ENCODE measurements at regions not wholly inside any gene's neighbourhood (a gene's known extent, or its start where the extent isn't known, plus 50 kb on each side); places are given as distances from the start of the nearest gene placed in this dataset.

DNA sequence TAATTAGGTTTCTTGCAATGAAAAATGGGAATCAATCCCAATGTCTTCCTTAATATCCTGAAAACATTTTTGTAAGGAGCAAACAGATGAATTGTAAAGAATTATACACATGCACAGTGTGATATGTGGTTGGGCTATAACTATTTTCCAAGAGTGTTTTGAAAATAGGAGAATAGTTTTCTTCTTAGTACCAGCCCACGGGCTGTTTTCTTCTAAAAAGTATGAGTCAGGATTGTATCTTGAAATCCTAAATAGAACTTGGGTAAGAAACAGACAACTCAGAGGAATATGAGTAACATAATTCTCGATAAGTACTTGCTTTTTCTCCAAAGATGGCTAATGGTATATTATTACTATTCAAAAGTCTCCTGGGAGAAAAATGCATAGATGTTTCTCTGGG is 136.7 kb downstream of the MAGEC2 start:
- H3K4me3 ChIP-seq (ENCODE audit: low read depth, low read length): no peak overlapping the region
- peak; percentile 4 for DNase-seq (ENCODE audit: low read depth)
- TF ChIP-seq, protein P1, sequence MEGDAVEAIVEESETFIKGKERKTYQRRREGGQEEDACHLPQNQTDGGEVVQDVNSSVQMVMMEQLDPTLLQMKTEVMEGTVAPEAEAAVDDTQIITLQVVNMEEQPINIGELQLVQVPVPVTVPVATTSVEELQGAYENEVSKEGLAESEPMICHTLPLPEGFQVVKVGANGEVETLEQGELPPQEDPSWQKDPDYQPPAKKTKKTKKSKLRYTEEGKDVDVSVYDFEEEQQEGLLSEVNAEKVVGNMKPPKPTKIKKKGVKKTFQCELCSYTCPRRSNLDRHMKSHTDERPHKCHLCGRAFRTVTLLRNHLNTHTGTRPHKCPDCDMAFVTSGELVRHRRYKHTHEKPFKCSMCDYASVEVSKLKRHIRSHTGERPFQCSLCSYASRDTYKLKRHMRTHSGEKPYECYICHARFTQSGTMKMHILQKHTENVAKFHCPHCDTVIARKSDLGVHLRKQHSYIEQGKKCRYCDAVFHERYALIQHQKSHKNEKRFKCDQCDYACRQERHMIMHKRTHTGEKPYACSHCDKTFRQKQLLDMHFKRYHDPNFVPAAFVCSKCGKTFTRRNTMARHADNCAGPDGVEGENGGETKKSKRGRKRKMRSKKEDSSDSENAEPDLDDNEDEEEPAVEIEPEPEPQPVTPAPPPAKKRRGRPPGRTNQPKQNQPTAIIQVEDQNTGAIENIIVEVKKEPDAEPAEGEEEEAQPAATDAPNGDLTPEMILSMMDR (IDR thresholded peaks at IDR 0.05; ENCODE audit: insufficient read depth, low read depth, low read length): no peak

DNA sequence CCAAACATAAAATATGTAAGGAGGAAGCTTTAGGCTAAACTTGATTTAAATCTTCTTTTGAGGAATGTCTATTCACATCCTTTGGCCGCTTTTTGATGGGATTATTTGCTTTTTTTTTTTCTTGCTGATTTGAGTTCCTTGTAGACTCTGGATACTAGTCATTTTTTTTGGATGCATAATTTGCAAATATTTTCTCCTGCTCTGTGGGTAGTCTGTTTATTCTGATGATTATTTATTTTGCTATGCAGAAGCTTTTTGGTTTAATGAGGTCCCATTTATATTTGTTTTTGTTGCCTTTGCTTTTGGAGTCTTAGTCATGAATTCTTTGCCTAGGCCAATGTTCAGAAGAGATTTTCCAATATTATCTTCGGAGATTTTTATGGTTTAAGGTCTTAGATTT is 144.9 kb downstream of the MAGEC2 start:
- TF ChIP-seq, protein P1 (IDR thresholded peaks at IDR 0.05; ENCODE audit: insufficient read depth, low read depth, low read length): no peak
- no peak overlapping the region for H3K4me3 ChIP-seq (ENCODE audit: low read depth, low read length)
- DNase-seq (ENCODE audit: low read depth): no peak

DNA sequence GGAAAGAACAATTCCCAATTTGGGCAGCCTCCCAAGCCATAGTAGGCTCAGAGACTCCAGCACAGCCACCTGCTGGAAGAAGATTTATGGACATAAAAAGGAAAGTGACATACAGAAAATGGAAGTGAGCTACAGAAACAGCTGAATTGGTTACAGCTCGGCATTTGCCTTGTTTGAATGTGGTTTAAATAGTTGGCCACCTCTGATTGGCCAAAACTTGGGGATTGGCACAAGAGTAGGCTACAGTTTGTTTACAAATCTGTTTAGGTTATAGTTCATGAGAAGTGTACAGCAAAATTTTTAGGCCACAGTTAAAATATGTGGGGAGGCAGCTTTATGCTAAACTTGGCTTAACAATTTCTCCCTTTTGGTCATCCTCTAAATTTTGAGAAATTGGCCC is 150.4 kb downstream of the MAGEC1 start:
- H3K4me3 ChIP-seq (ENCODE audit: low read depth, low read length): no peak overlapping the region
- DNase-seq (ENCODE audit: low read depth): no peak
- TF ChIP-seq, protein P1 (IDR thresholded peaks at IDR 0.05; ENCODE audit: insufficient read depth, low read depth, low read length): no peak

DNA sequence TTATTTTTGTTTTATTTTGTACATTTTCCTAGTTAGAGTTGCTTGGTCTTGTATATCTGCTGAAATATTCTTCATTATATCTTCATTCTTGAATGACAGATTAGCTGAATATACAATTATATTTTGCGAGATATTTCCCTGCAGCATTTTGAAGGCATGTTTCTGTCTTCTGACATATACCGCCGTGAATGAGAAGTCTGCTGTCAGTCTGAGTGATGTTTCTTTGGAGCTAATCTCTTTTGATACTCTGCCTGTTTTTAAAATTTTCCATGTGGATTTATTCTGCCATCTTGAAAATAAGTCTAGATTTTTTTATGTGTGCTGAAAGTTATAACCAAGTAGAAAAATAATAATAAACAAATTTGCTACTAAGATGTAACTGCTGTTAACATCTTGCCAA is 148.5 kb downstream of the MAGEC1 start:
- TF ChIP-seq, protein P1 (IDR thresholded peaks at IDR 0.05; ENCODE audit: insufficient read depth, low read depth, low read length): no peak
- no peak for DNase-seq (ENCODE audit: low read depth)
- H3K4me3 ChIP-seq (ENCODE audit: low read depth, low read length): no peak overlapping the region

DNA sequence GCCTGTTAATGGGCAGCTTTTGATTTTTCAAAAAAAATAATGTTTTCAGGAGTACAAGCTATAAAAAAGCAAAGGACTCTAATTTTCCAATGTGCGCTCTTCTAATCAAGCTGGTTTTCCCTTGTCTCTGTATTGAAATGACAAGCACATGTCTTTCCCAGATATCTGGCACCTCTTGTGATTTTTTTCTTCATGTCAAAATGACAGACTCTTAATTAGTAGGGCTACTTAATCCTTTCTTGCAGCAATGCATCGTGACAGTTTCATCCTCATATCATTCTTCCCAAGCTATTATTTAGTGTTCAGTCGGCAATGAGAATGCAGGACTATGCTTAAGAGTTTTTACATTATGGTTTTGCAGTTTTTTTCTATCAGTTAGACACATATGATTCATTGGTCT is 139.5 kb downstream of the MAGEC1 start:
- H3K4me3 ChIP-seq (ENCODE audit: low read depth, low read length): no peak overlapping the region
- TF ChIP-seq, protein P1 (IDR thresholded peaks at IDR 0.05; ENCODE audit: insufficient read depth, low read depth, low read length): no peak
- no peak for DNase-seq (ENCODE audit: low read depth)

DNA sequence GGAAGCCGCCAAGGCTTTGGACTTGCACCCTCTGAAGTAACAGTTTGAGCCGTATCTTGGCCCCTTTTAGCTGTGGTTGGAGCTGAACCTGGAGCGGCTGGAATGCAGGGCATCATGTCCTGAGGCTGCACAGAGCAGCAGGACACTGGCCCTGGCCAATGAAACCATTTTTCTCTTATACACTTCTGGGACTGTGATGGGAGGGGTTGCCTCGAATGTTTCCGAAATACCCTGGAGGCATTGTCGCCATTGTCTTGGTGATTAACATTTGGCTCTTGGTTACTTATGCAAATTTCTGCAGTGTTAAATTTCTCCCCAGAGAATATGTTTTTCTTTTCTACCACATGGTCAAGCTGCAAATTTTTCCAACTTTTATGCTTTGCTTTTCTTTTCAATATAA is 137.2 kb downstream of the MAGEC1 start:
- H3K4me3 ChIP-seq (ENCODE audit: low read depth, low read length): no peak overlapping the region
- no peak for DNase-seq (ENCODE audit: low read depth)
- TF ChIP-seq, protein P1 (IDR thresholded peaks at IDR 0.05; ENCODE audit: insufficient read depth, low read depth, low read length): no peak

DNA sequence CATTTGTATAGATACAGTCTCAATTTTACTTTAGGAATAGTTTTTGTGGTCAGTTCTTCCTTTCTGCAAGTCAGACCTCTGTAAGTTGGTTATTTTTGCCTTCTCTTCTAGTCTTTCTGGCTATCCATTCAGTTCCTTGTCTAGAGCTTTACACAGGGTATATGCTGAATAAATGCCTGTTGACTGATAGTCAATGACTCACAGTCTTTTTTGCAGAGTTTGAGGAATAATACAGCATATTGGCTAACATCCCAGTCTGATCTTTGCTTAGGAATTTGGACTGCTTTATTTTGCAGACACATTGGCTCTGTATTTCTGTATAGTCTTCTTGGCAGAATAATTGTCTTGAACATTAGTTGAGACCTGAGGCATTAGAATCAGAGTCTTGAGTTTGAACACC is 132.4 kb downstream of the MAGEC1 start:
- DNase-seq (ENCODE audit: low read depth): no peak
- no peak overlapping the region for H3K4me3 ChIP-seq (ENCODE audit: low read depth, low read length)
- TF ChIP-seq, protein P1 (IDR thresholded peaks at IDR 0.05; ENCODE audit: insufficient read depth, low read depth, low read length): no peak
